ENCODE measurements at regions not wholly inside any gene's neighbourhood (a gene's known extent, or its start where the extent isn't known, plus 50 kb on each side); places are given as distances from the start of the nearest gene placed in this dataset.

DNA sequence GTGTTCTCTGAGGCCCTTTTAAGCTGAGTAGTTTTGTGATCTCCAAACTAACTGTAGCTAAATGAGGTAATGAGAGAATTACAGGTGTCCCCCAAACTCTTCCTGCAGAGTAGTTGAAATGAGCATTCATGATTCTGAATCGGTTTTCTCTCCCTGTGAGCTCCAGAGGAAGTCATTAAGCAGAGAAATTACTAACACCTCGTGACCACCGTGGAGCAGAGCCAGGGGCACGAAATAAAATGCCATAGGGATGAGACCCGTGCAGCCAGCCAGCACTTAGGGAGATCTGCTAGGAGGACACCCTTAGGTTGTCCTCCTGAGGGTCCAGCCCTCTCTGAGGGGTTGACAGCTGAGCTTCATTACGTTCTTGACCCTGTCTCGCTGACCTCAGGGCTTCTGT is 79.5 kb downstream of the SLC25A47 start:
- Histone ChIP-seq H3K27me3 (ENCODE audit: control insufficient read depth in 4 of 4, insufficient read depth in 4 of 4, low read length in 3 of 4) (no peaks in the 10 kb centered on the region), H3K9me3 (ENCODE audit: control insufficient read depth in 4 of 4, low read length in 3 of 4) (no peaks in the 10 kb centered on the region), H3K9ac (ENCODE audit: low read depth in 1 of 2, low read length in 2 of 2) (no peak overlapping the region), H3K27ac (ENCODE audit: low read depth in 1 of 2, low read length in 2 of 2) (no peak overlapping the region), H3K4me3 (ENCODE audit: low read depth in 1 of 3, low read length in 3 of 3) (no peak overlapping the region), H3K4me1 (ENCODE audit: control insufficient read depth in 4 of 4, insufficient read depth in 4 of 4, low read length in 3 of 4) (peaks cover 2 to 12% (median 7%) of the 10 kb centered on the region in 4 donors), H3K36me3 (ENCODE audit: control insufficient read depth in 4 of 4, insufficient read depth in 3 of 4, low read depth in 1 of 4, low read length in 3 of 4) (no peaks in the 10 kb centered on the region)
- 71% methylated on average over 7 of the region's 7 CpGs for WGBS
- TF ChIP-seq, protein P1, sequence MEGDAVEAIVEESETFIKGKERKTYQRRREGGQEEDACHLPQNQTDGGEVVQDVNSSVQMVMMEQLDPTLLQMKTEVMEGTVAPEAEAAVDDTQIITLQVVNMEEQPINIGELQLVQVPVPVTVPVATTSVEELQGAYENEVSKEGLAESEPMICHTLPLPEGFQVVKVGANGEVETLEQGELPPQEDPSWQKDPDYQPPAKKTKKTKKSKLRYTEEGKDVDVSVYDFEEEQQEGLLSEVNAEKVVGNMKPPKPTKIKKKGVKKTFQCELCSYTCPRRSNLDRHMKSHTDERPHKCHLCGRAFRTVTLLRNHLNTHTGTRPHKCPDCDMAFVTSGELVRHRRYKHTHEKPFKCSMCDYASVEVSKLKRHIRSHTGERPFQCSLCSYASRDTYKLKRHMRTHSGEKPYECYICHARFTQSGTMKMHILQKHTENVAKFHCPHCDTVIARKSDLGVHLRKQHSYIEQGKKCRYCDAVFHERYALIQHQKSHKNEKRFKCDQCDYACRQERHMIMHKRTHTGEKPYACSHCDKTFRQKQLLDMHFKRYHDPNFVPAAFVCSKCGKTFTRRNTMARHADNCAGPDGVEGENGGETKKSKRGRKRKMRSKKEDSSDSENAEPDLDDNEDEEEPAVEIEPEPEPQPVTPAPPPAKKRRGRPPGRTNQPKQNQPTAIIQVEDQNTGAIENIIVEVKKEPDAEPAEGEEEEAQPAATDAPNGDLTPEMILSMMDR (IDR thresholded peaks at IDR 0.05; ENCODE audit: low read depth, low read length, missing input control) = no peak
- TF ChIP-seq RAD21 (IDR thresholded peaks at IDR 0.05) = no peak
- no peak for DNase-seq (ENCODE audit: low spot score)

GRCh38 chr14:100403105-100403504 is 80.0 kb downstream of the SLC25A47 start:
- no peaks in the 10 kb centered on the region for H3K9me3 ChIP-seq (ENCODE audit: control insufficient read depth in 4 of 4, low read length in 3 of 4)
- no peak for DNase-seq (ENCODE audit: low spot score)
- H3K9ac ChIP-seq (ENCODE audit: low read depth in 1 of 2, low read length in 2 of 2) = no peak overlapping the region
- H3K4me3 ChIP-seq (ENCODE audit: low read depth in 1 of 3, low read length in 3 of 3) = no peak overlapping the region
- no peak overlapping the region for H3K27ac ChIP-seq (ENCODE audit: low read depth in 1 of 2, low read length in 2 of 2)
- TF ChIP-seq FOXA2 (IDR thresholded peaks at IDR 0.05) (no peak), GABPA (IDR thresholded peaks at IDR 0.05 in 1 of 2, conservative IDR thresholded peaks at IDR 0.05 in 1 of 2) (no peak), RXRA (IDR thresholded peaks at IDR 0.05) (no peak), EGR1 (IDR thresholded peaks at IDR 0.05; ENCODE audit: low read depth in 2 of 2) (no peak), TAF1 (conservative IDR thresholded peaks at IDR 0.05) (no peak), RAD21 (IDR thresholded peaks at IDR 0.05) (no peak), YY1 (IDR thresholded peaks at IDR 0.05) (no peak), JUND (IDR thresholded peaks at IDR 0.05) (no peak)
- TF ChIP-seq, protein P2, sequence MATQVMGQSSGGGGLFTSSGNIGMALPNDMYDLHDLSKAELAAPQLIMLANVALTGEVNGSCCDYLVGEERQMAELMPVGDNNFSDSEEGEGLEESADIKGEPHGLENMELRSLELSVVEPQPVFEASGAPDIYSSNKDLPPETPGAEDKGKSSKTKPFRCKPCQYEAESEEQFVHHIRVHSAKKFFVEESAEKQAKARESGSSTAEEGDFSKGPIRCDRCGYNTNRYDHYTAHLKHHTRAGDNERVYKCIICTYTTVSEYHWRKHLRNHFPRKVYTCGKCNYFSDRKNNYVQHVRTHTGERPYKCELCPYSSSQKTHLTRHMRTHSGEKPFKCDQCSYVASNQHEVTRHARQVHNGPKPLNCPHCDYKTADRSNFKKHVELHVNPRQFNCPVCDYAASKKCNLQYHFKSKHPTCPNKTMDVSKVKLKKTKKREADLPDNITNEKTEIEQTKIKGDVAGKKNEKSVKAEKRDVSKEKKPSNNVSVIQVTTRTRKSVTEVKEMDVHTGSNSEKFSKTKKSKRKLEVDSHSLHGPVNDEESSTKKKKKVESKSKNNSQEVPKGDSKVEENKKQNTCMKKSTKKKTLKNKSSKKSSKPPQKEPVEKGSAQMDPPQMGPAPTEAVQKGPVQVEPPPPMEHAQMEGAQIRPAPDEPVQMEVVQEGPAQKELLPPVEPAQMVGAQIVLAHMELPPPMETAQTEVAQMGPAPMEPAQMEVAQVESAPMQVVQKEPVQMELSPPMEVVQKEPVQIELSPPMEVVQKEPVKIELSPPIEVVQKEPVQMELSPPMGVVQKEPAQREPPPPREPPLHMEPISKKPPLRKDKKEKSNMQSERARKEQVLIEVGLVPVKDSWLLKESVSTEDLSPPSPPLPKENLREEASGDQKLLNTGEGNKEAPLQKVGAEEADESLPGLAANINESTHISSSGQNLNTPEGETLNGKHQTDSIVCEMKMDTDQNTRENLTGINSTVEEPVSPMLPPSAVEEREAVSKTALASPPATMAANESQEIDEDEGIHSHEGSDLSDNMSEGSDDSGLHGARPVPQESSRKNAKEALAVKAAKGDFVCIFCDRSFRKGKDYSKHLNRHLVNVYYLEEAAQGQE (IDR thresholded peaks at IDR 0.05) = no peak
- TF ChIP-seq, protein P3, sequence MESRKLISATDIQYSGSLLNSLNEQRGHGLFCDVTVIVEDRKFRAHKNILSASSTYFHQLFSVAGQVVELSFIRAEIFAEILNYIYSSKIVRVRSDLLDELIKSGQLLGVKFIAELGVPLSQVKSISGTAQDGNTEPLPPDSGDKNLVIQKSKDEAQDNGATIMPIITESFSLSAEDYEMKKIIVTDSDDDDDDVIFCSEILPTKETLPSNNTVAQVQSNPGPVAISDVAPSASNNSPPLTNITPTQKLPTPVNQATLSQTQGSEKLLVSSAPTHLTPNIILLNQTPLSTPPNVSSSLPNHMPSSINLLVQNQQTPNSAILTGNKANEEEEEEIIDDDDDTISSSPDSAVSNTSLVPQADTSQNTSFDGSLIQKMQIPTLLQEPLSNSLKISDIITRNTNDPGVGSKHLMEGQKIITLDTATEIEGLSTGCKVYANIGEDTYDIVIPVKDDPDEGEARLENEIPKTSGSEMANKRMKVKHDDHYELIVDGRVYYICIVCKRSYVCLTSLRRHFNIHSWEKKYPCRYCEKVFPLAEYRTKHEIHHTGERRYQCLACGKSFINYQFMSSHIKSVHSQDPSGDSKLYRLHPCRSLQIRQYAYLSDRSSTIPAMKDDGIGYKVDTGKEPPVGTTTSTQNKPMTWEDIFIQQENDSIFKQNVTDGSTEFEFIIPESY (IDR thresholded peaks at IDR 0.05) = no peak
- TF ChIP-seq, protein P4, sequence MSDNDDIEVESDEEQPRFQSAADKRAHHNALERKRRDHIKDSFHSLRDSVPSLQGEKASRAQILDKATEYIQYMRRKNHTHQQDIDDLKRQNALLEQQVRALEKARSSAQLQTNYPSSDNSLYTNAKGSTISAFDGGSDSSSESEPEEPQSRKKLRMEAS (IDR thresholded peaks at IDR 0.05) = no peak
- TF ChIP-seq, protein P1 (IDR thresholded peaks at IDR 0.05; ENCODE audit: low read depth, low read length, missing input control) = no peak
- no peaks in the 10 kb centered on the region for H3K27me3 ChIP-seq (ENCODE audit: control insufficient read depth in 4 of 4, insufficient read depth in 4 of 4, low read length in 3 of 4)
- H3K36me3 ChIP-seq (ENCODE audit: control insufficient read depth in 4 of 4, insufficient read depth in 3 of 4, low read depth in 1 of 4, low read length in 3 of 4) = no peaks in the 10 kb centered on the region
- 92% methylated on average over 5 of the region's 5 CpGs for WGBS
- peaks cover 2 to 10% (median 7%) of the 10 kb centered on the region in 4 donors for H3K4me1 ChIP-seq (ENCODE audit: control insufficient read depth in 4 of 4, insufficient read depth in 4 of 4, low read length in 3 of 4)

Data from liver (tissue), 8 donors.